Skin epidermis (tissue), 12 donors: ENCODE measurements at regions not wholly inside any gene's neighbourhood (a gene's known extent, or its start where the extent isn't known, plus 50 kb on each side); places are given as distances from the start of the nearest gene placed in this dataset.
A peak's percentile ranks its signal among the peaks of the same experiment; 100 is the strongest.
"Not testable (repeated sequence)": the region's sequence is repeated elsewhere in the genome, so short reads cannot be mapped to it uniquely, and the experiment has no call there.

Experiments
- H3K27ac ChIP-seq, 21 experiments: fragments of 200-600 bp; sonication (generic) in 11 of 21; one replicate each; pipeline ENCODE4 v1.5.0; 2020; ENCODE audit warnings: mild to moderate bottlenecking in 3 of 21, inconsistent platforms in 2 of 21, moderate library complexity in 2 of 21
- H3K4me3 ChIP-seq, 7 experiments: fragments of 200-600 bp; sonication (generic) in 2 of 7; one replicate each; pipeline ENCODE4 v1.5.0; 2020; ENCODE audit warnings: inconsistent platforms in 2 of 7, mild to moderate bottlenecking in 2 of 7, moderate library complexity in 1 of 7

DNA sequence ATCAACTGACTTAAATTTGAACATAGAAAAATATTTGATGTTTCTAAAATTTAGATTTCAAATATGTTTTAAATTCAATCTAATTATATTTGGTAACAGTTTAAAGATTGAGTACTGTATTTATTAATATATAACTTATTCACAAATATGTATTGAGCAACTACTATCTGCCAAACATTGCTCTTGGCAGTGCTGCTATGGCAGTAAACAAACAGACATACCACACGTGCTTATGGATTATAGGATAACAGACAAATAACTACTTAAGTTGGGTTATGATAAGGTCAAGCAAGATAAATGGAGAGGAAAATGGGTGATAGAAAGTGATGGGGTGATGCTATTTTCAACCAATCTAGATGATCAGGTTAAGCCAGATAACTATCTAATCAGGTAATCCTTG, 538.1 kb downstream of the C12orf50 start:
- Histone ChIP-seq H3K4me3 (no peak overlapping the region), H3K27ac (no peak overlapping the region)

- no peak overlapping the region for H3K4me3 ChIP-seq
- no peak overlapping the region for H3K27ac ChIP-seq
Observed at GRCh38 chr12:87469295-87469694, 559.9 kb downstream of the C12orf50 start.

- Histone ChIP-seq H3K27ac (no peak overlapping the region), H3K4me3 (no peak overlapping the region)
Observed at GRCh38 chr12:87467936-87468335, 561.3 kb downstream of the C12orf50 start.

DNA sequence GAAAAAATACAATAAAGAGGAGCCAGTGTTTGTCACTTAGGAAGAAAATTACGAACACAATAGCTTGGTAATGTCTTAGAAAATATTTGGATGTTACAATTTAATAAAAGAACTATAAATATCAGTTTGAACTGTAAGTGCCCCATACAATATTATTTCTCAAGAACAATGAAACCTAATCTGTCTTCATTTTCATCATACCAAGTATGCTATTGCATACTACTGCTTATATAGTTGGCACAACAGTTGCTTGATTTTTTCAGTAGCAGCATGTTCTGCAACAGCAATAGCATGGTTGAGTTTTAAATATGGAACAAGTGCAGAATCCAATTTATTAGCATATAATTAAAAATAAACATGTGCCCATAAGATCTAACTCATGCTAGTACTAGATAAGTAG, 564.6 kb downstream of the C12orf50 start:
- H3K27ac ChIP-seq: no peak overlapping the region
- H3K4me3 ChIP-seq: no peak overlapping the region

DNA sequence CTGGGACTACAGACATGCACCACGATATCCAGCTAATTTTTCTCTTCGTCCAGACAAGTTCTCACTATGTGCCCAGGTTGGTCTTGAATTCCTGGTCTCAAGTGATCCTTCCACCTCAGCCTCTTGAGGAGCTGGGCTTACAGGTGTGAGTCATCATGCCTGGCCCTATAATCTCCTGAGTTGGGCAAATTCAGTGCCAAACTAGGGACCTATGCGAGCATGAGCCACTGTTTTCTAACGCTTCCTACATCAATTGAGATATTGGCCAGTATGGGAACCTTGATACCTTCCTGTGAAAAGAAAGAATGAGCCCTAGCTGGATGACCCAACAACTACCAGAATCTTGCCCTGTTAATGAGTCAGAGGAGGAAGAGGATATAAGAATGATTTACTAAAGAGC, 585.2 kb downstream of the C12orf50 start:
- no peak overlapping the region for H3K27ac ChIP-seq
- H3K4me3 ChIP-seq: no peak overlapping the region

- no peak overlapping the region for H3K27ac ChIP-seq
- H3K4me3 ChIP-seq: no peak overlapping the region
Observed at GRCh38 chr12:87441511-87441910, 587.7 kb downstream of the C12orf50 start.

DNA sequence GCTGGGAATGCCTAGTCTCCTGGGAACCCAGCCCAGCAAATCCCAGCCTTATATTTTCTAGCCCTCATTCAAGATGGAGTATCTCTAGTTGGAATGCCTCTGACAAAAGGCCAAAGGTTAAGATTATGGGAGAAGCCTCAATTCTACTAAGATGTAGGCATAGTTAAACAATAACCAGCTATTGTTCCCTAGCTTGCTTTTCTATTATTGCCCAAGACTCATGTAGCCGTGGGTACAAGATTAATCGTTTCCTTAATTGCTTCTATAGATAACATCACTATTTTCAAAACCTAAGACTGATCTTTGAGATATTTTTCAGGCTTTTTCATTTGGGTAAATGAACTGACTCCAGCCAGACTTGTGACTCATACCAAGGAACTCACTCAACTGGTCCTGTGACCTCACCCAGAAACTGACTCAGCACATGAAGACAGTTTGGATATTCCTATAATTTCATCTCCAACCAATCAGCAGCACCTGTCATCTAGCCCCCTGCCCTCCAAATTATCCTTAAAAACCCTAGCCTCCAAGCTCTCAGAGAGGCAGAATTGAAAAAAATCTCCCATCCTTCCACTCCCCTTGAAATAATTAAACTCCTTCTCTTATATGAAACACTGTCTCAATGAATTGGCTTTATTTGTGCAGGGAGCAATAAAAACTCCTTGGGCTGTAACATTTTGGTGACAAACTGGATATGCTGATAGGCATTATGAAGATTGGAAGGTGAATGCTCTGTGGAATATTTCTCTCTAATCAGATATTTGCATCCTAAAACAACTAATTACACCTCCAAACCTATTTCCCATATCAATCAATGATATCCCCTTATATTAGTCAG, 589.0 kb downstream of the C12orf50 start:
- H3K4me3 ChIP-seq: no peak overlapping the region
- H3K27ac ChIP-seq: peak overlapping the region in 16 of 21 experiments; percentile 10 to 70 (median 32)

DNA sequence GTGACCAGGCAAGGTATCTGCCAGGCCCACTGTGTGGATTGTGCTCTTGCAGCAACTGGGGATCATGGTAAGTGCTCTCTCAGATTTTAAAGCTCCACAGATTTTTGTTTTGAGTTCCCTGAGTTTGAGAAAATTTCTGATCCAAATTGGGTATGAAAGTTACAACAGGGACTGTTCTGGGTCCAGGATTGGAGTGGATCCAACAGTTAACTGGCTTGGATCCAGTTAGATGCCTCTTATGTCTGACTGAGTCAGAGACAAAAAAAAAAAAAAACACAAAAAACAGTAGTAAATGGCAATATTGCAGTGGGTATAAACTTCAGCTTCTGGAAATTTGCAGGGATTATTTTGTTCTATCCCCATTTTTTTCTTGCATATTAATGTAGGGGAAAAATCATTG, 598.8 kb downstream of the C12orf50 start:
- Histone ChIP-seq H3K27ac (no peak overlapping the region), H3K4me3 (no peak overlapping the region)

DNA sequence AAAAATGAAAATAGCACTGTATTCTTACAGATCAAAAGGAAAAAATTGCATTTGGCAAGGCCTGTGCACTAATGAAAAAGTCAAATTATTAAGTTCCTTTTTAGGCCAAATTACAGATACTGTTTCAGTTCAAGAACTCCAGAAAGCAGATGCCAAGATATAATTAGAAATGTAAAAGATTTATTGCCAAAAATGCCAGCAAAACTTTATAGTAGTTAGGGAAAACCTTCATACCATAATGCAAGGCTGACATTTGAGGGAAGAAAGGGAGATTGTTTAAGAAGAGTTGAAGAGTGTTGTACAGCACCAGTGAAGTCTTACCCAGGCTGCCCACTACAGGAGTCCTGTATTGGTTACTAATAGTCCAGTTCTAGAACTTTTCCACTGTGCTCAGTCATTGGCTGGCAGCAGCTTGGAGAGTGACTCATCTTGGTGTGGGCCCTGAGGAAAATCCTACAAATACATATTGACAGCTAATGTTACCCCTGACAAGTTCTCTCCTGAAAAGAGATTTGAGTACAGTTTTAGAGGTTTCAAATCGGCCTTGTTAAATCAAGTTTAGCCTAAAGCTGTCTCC, 600.4 kb downstream of the C12orf50 start:
- H3K4me3 ChIP-seq: no peak overlapping the region
- peak overlapping the region in 2 of 21 experiments; percentile 31 to 63 for H3K27ac ChIP-seq

DNA sequence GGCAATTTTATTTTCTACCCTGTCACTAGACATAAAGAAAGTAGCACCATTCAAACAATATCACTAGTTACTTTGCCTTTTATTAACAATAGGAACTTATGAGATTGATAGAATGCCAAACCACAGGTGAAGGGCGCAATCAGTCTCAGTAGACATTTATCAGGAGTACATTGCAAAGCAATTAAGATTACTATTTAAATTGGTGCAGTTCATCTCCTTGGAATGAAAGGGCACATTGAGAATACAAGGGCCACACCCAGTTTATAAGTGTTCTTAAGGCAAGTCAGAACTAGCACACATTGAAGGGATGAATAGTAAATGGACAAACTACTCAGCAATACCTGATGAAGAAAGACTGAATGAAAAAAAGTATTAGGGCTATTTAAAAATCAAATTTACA, 601.4 kb downstream of the C12orf50 start:
- Histone ChIP-seq H3K4me3 (no peak overlapping the region), H3K27ac (no peak overlapping the region)

- Histone ChIP-seq H3K27ac (no peak overlapping the region), H3K4me3 (no peak overlapping the region)
Observed at GRCh38 chr12:87425942-87426554, 603.2 kb downstream of the C12orf50 start.

- H3K27ac ChIP-seq, H3K4me3 ChIP-seq: not testable (repeated sequence)
Observed at GRCh38 chr12:87421233-87421632, 608.0 kb downstream of the C12orf50 start.

GRCh38 chr12:87413784-87414183, 615.4 kb downstream of the C12orf50 start:
- H3K4me3 ChIP-seq: no peak overlapping the region
- no peak overlapping the region for H3K27ac ChIP-seq

DNA sequence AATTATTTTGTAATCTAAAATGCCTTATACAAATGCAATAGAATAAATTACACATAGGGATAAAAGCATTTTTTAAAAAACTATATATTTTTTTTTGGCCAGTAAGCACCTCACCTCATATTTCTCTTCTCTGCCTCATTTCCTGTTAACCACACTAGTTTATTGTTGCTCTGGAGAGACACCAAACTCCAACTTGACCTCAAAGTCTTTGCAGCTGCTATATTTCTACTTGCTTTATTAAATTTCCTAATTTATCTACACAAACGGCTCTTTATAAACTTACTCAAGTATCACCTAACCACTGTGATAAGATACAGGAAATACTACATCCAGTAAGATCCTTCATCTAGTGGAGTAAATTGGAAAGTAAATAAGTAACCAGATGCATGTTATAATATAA, 622.3 kb downstream of the C12orf50 start:
- Histone ChIP-seq H3K27ac (no peak overlapping the region), H3K4me3 (no peak overlapping the region)

GRCh38 chr12:87405918-87406317, 623.3 kb downstream of the C12orf50 start:
- Histone ChIP-seq H3K4me3 (no peak overlapping the region), H3K27ac (no peak overlapping the region)

- not testable (repeated sequence) for H3K27ac ChIP-seq, H3K4me3 ChIP-seq
Observed at GRCh38 chr12:87394168-87394567, 635.0 kb downstream of the C12orf50 start.

DNA sequence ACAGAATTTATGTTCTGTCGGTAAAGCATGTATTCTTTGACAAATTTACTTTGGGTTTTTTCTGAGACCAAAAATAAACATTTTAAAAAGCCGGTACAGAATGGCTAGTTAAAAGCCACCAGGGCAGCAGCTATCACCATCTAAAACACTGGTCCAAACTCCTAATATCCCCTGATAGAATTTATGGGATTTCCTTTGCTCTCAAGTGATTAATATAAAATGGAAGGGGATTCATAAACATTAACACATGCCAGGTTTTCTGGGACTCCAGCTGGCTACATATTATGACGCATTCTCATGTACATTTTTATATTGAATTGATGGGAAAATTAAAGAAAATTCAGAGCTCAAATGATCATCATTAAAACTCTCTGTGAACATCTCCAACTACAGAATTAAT, 640.8 kb downstream of the C12orf50 start:
- Histone ChIP-seq H3K4me3 (no peak overlapping the region), H3K27ac (no peak overlapping the region)

DNA sequence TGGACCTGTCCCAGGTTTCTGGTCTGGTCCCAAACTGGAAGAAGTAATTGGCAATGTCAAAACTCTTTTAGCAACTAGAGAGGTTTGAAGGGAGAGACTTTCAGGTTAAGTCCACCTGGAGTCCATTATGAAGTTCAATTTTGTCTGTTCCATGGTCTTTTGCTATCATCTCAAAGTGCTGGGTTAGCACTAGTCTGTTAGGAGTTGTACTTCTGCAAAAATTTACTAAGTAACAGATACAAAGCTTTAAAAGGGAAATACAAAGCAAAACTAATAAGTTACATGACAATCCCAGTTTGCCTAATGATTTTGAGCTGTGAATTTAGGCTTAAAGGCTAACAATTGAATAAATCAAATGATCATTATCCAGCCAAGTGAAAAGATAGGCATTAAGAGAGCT, 643.9 kb downstream of the C12orf50 start:
- no peak overlapping the region for H3K4me3 ChIP-seq
- H3K27ac ChIP-seq: no peak overlapping the region

GRCh38 chr12:87384226-87384625, 645.0 kb downstream of the C12orf50 start:
- H3K4me3 ChIP-seq: no peak overlapping the region
- no peak overlapping the region for H3K27ac ChIP-seq

- Histone ChIP-seq H3K4me3 (no peak overlapping the region), H3K27ac (no peak overlapping the region)
Observed at GRCh38 chr12:87383680-87384079, 645.5 kb downstream of the C12orf50 start.

DNA sequence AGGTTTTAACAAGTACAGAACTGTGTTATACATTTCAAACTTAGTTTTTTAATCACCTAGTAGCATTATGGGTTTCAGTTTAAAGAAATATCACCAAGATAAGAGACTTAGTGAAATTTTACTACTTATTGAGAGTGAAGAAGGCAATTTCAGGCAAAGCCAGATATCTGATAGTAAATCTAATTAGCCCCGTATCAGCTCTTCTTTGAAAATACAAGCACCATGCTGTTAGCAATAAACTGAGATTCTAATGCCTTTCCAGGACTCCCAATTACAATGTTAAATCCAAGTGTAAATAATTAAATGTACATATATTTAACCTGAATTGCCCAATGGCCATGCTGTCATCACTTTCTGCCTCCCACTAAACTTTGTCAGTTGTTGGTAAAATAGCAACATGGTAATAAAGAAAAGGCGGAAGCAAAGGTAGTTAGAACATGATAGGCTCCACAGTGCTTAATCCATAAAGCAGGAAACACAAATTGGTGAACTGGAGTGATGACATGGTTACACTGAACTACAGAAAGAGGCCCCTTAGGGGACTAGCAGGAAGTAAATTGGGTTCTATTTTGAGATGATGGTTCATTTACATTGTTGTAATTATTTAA, 646.1 kb downstream of the C12orf50 start:
- Histone ChIP-seq H3K4me3 (no peak overlapping the region), H3K27ac (no peak overlapping the region)
